Calu3 (cell line): ENCODE measurements at regions not wholly inside any gene's neighbourhood (a gene's known extent, or its start where the extent isn't known, plus 50 kb on each side); places are given as distances from the start of the nearest gene placed in this dataset.

ENCODE experiments used
- BruUV-seq: library from RNA; stranded (reverse); fragments of 400-500 nt; replicated peaks from 2 replicates; lab custom pipeline; 2021; lab: Mats Ljungman, UMichigan
- CTCF ChIA-PET: fragments of 300-600 bp; sonication (Branson Sonifier 250); formaldehyde crosslinking; loops from one replicate; lab custom pipeline; 2022; ENCODE audit warnings: antibody characterized with exemption; lab: Charles Lee
- DNase-seq: peaks from one replicate; pipeline ENCODE4 v3.0.0; 2022
- H3K27ac Mint-ChIP-seq: one replicate; pipeline ENCODE4 v1.8.0; 2022; ENCODE audit warnings: mixed read lengths; ENCODE audit not compliant: unreplicated experiment
- H3K27me3 Mint-ChIP-seq: one replicate; pipeline ENCODE4 v1.8.0; 2022; ENCODE audit warnings: mixed read lengths; ENCODE audit not compliant: unreplicated experiment
- H3K36me3 Mint-ChIP-seq: one replicate; pipeline ENCODE4 v1.8.0; 2022; ENCODE audit warnings: mild to moderate bottlenecking, moderate library complexity, mixed read lengths; ENCODE audit not compliant: insufficient read depth, unreplicated experiment
- H3K4me1 Mint-ChIP-seq: one replicate; pipeline ENCODE4 v1.8.0; 2022; ENCODE audit warnings: mild to moderate bottlenecking, low read depth, mixed read lengths; ENCODE audit not compliant: unreplicated experiment
- H3K4me3 Mint-ChIP-seq: one replicate; pipeline ENCODE4 v1.8.0; 2022; ENCODE audit warnings: mild to moderate bottlenecking, low read depth, moderate library complexity, mixed read lengths; ENCODE audit not compliant: unreplicated experiment
- H3K9me3 Mint-ChIP-seq: one replicate; pipeline ENCODE4 v1.8.0; 2022; ENCODE audit warnings: low read depth, mixed read lengths; ENCODE audit not compliant: unreplicated experiment
- intact Hi-C: fragments of 100-400 bp; cut with micrococcal nuclease; formaldehyde crosslinking; loops from one replicate; pipeline ENCODE4 v1.10.0; 2022; ENCODE audit not compliant: unreplicated experiment
- TF ChIP-seq, protein P1 (sequence below): fragments of 200-600 bp; IDR thresholded peaks from one replicate; pipeline ENCODE4 v1.8.0; 2022; ENCODE audit warnings: antibody characterized with exemption; ENCODE audit not compliant: unreplicated experiment

DNA sequence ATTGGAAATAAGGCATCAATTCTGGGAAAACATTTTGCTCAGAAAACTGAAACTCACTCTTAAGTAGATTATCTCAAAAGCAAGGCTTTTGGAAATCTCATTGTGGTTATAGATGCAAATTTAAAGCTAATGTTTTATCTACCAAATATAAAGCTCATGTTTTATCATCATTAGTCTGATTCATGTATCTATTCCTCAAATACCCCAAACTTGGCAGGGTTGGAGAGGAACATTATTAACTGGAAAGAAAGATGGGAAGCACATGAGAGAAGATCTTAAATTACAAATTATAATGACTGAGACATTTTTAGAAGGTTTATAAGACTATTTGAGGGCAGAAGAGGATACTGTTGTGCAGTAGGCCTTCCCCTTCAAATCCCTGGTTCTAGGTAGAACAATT is 137.3 kb upstream of the TGFBR2 start:
- Mint-ChIP-seq H3K27ac (no peak overlapping the region), H3K4me1 (peaks cover 13% of the 10 kb centered on the region), H3K4me3 (no peak overlapping the region), H3K9me3 (no peaks in the 10 kb centered on the region), H3K27me3 (no peaks in the 10 kb centered on the region), H3K36me3 (no peaks in the 10 kb centered on the region)
- DNase-seq: no peak
- CTCF ChIA-PET: no interaction called here
- TF ChIP-seq, protein P1, sequence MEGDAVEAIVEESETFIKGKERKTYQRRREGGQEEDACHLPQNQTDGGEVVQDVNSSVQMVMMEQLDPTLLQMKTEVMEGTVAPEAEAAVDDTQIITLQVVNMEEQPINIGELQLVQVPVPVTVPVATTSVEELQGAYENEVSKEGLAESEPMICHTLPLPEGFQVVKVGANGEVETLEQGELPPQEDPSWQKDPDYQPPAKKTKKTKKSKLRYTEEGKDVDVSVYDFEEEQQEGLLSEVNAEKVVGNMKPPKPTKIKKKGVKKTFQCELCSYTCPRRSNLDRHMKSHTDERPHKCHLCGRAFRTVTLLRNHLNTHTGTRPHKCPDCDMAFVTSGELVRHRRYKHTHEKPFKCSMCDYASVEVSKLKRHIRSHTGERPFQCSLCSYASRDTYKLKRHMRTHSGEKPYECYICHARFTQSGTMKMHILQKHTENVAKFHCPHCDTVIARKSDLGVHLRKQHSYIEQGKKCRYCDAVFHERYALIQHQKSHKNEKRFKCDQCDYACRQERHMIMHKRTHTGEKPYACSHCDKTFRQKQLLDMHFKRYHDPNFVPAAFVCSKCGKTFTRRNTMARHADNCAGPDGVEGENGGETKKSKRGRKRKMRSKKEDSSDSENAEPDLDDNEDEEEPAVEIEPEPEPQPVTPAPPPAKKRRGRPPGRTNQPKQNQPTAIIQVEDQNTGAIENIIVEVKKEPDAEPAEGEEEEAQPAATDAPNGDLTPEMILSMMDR: no peak
- intact Hi-C loops: no loop called here
- no TSS peak for BruUV-seq

DNA sequence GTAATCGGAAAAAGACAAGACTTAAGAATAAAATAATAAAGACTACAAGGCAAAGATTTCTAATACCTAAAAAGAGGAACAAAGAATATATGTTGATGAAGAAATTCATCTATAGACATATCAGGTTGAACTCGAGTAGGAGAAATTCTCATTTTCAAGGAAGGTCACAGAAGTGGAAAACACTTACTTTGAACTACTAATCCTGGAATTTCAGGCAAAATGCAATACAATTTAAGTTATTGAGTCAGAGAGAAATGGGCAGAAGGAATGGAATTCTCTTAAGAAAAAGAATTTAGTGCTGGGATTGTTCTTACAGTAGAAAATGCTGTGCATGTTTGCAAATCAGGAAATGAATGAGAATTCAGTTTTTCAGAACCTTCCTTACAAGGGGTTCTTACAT is 135.9 kb upstream of the TGFBR2 start:
- CTCF ChIA-PET: no interaction called here
- no peak for DNase-seq
- no peaks in the 10 kb centered on the region for H3K36me3 Mint-ChIP-seq
- no TSS peak for BruUV-seq
- no peak overlapping the region for H3K27ac Mint-ChIP-seq
- H3K4me1 Mint-ChIP-seq: peaks cover 22% of the 10 kb centered on the region
- no peaks in the 10 kb centered on the region for H3K27me3 Mint-ChIP-seq
- TF ChIP-seq, protein P1: no peak
- no peaks in the 10 kb centered on the region for H3K9me3 Mint-ChIP-seq
- no peak overlapping the region for H3K4me3 Mint-ChIP-seq
- intact Hi-C loops: no loop called here

DNA sequence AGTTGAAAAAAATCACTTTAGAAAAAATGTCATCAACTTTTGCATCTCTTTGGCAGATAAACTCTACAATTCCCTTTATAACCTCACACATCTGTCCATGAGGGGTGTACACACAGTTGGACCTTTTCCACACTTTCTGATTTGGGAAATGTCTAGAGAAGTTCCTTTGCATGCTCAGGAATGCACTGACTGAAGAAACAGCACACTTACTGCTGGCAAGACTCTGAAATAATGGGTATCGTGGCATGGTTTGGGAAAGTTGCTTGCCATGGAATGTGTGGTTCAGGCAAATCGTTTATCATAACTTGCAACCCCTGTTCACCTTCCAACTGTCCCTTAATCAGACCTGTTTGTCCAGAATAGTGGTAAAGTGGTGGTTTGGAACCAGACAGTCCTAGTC is 135.3 kb upstream of the TGFBR2 start:
- intact Hi-C loops: no loop called here
- Mint-ChIP-seq H3K9me3 (no peaks in the 10 kb centered on the region), H3K4me1 (peaks cover 27% of the 10 kb centered on the region), H3K4me3 (no peak overlapping the region), H3K27ac (no peak overlapping the region), H3K36me3 (no peaks in the 10 kb centered on the region), H3K27me3 (no peaks in the 10 kb centered on the region)
- no TSS peak for BruUV-seq
- TF ChIP-seq, protein P1: no peak
- DNase-seq: no peak
- CTCF ChIA-PET: no interaction called here

DNA sequence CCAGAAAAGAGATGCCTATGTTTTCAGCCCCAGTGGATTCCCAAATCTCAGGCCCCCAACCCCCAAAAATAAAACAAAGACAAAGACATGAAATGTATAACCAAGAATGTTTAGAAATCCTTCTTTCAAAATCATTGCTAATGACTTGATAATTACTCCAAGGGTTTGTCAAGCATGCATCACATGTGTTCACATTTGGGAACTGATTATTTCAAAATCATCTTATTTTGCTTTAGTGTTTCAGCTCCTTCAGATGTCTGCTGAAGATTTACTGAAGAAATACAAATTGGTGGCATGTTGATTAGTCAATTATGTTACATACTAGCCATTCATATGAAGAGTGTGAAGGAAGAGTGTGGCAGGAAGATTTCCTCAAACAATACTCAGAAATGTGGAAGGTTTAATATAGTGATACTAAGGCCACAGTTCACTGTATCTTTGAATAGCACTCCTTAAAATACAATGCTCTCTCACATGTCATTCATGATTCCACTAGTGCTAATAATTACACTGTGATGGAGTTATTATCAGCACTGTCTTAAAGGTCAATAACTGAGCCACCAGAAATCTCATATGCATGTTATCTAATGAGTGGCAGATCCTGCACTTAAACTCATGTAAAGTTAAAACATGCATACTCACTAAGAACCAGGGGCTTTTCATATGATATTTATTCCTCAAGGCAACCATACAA is 134.5 kb upstream of the TGFBR2 start:
- no TSS peak for BruUV-seq
- no peaks in the 10 kb centered on the region for H3K9me3 Mint-ChIP-seq
- no peaks in the 10 kb centered on the region for H3K36me3 Mint-ChIP-seq
- H3K4me3 Mint-ChIP-seq: no peak overlapping the region
- intact Hi-C loops: no loop called here
- no peak overlapping the region for H3K27ac Mint-ChIP-seq
- DNase-seq: no peak
- TF ChIP-seq, protein P1: no peak
- H3K4me1 Mint-ChIP-seq: peaks cover 33% of the 10 kb centered on the region
- no peaks in the 10 kb centered on the region for H3K27me3 Mint-ChIP-seq
- CTCF ChIA-PET: no interaction called here
